H1 (cell line): ENCODE measurements at regions not wholly inside any gene's neighbourhood (a gene's known extent, or its start where the extent isn't known, plus 50 kb on each side); places are given as distances from the start of the nearest gene placed in this dataset.

Experiments
- CTCF ChIA-PET: fragments of 300-600 bp; sonication (Branson Sonifier 250); formaldehyde crosslinking; loops from one replicate; lab custom pipeline; 2021; ENCODE audit not compliant: partially characterized antibody; lab: Charles Lee
- POLR2A ChIA-PET: fragments of 300-600 bp; sonication (Branson Sonifier 250); formaldehyde crosslinking; loops from one replicate; lab custom pipeline; 2021; ENCODE audit warnings: inconsistent platforms; ENCODE audit not compliant: partially characterized antibody; lab: Charles Lee
- DNase-seq, 2 experiments: peaks; one replicate each; pipeline versions ENCODE4 v3.0.0 to v3.0.0-alpha.2; 2010 to 2022; ENCODE audit warnings: low spot score in 2 of 2, low read depth in 1 of 2, mixed read lengths in 1 of 2
- FAIRE-seq: peaks from 2 replicates; lab custom pipeline; 2011; peaks lifted over from hg19 to GRCh38; lab: Jason Lieb, UNC
- H2AFZ ChIP-seq: 2 replicates; pipeline ENCODE4 v1.8.1; 2012; ENCODE audit warnings: low read length, inconsistent platforms
- H2AK5ac ChIP-seq: 2 replicates; pipeline ENCODE4 v1.6.1; 2013; ENCODE audit warnings: low read depth, low read length
- H2BK120ac ChIP-seq: replicated peaks from 2 replicates; pipeline ENCODE3; 2013; ENCODE audit warnings: low read depth, low read length, inconsistent platforms
- H2BK12ac ChIP-seq: 2 replicates; pipeline ENCODE4 v1.6.1; 2013; ENCODE audit warnings: low read depth, low read length
- H2BK15ac ChIP-seq: 2 replicates; pipeline ENCODE4 v1.6.1; 2013; ENCODE audit warnings: low read length
- H2BK20ac ChIP-seq: 2 replicates; pipeline ENCODE4 v1.6.1; 2013; ENCODE audit warnings: low read length
- H2BK5ac ChIP-seq: 2 replicates; pipeline ENCODE4 v1.6.1; 2013; ENCODE audit warnings: low read depth, low read length
- H3K14ac ChIP-seq: 2 replicates; pipeline ENCODE4 v1.6.1; 2013; ENCODE audit warnings: inconsistent platforms; ENCODE audit not compliant: insufficient read length
- H3K18ac ChIP-seq: 2 replicates; pipeline ENCODE4 v1.6.1; 2013; ENCODE audit warnings: low read length; ENCODE audit errors: extremely low read depth
- H3K23ac ChIP-seq: 2 replicates; pipeline ENCODE4 v1.6.1; 2013; ENCODE audit warnings: inconsistent platforms; ENCODE audit not compliant: insufficient read length
- H3K23me2 ChIP-seq: 2 replicates; pipeline ENCODE4 v1.6.1; 2013; ENCODE audit warnings: low read depth, low read length
- H3K27ac ChIP-seq: 2 replicates; pipeline ENCODE4 v1.6.1; 2011; ENCODE audit warnings: low read depth, low read length, inconsistent platforms
- H3K27me3 ChIP-seq, 4 experiments: replicated peaks in 1 of 4; 1 replicate in 1 of 4; 2 replicates in 3 of 4; pipeline versions ENCODE4 v1.6.1 to v1.8.1; 2011 to 2013; ENCODE audit warnings: low read length in 3 of 4, mild to moderate bottlenecking in 3 of 4, inconsistent platforms in 2 of 4, mixed read lengths in 2 of 4, moderate library complexity in 1 of 4; ENCODE audit not compliant: control insufficient read depth in 3 of 4, insufficient read depth in 3 of 4; ENCODE audit errors: extremely low read depth in 1 of 4
- H3K36me3 ChIP-seq, 4 experiments: 2 replicates each; pipeline versions ENCODE4 v1.6.1 to v1.8.1; 2011 to 2013; ENCODE audit warnings: mild to moderate bottlenecking in 4 of 4, low read length in 3 of 4, moderate library complexity in 2 of 4, control low read depth in 1 of 4, inconsistent platforms in 1 of 4; ENCODE audit not compliant: insufficient read depth in 4 of 4, control insufficient read depth in 2 of 4
- H3K4ac ChIP-seq: replicated peaks from 2 replicates; pipeline ENCODE3; 2013; ENCODE audit warnings: low read length, low read depth, mixed read lengths, inconsistent platforms; ENCODE audit not compliant: insufficient read length
- H3K4me1 ChIP-seq, 4 experiments: replicated peaks in 1 of 4; 1 replicate in 1 of 4; 2 replicates in 3 of 4; pipeline versions ENCODE4 v1.6.1 to v1.8.1; 2011 to 2013; ENCODE audit warnings: low read length in 3 of 4, inconsistent platforms in 2 of 4, mixed read lengths in 1 of 4; ENCODE audit not compliant: insufficient read depth in 4 of 4, control insufficient read depth in 3 of 4
- H3K4me2 ChIP-seq, 2 experiments: 2 replicates each; pipeline versions ENCODE4 v1.6.1 to v1.8.1; 2011 to 2013; ENCODE audit warnings: low read depth in 2 of 2, low read length in 2 of 2, control low read depth in 1 of 2, inconsistent platforms in 1 of 2, mild to moderate bottlenecking in 1 of 2; ENCODE audit not compliant: insufficient read depth in 1 of 2
- H3K4me3 ChIP-seq, 4 experiments: fragments of 200-600, 300-600 bp in 1 of 4; sonication (generic), shearing (Covaris generic), sonication (Bioruptor Twin) in 1 of 4; 2 replicates each; pipeline versions ENCODE4 v1.5.1 to v1.8.1; 2011 to 2016; ENCODE audit warnings: low read length in 4 of 4, low read depth in 3 of 4, control low read depth in 2 of 4, inconsistent platforms in 2 of 4, mild to moderate bottlenecking in 2 of 4, mixed read lengths in 1 of 4, moderate library complexity in 1 of 4; ENCODE audit not compliant: insufficient read depth in 2 of 4; ENCODE audit errors: extremely low read depth in 1 of 4
- H3K56ac ChIP-seq: replicated peaks from 2 replicates; pipeline ENCODE3; 2013; ENCODE audit warnings: low read depth, mild to moderate bottlenecking, mixed read lengths, low read length, inconsistent platforms; ENCODE audit not compliant: insufficient read length
- H3K79me1 ChIP-seq: 2 replicates; pipeline ENCODE4 v1.6.1; 2013; ENCODE audit warnings: low read depth, low read length, control low read depth
- H3K79me2 ChIP-seq, 2 experiments: 2 replicates each; pipeline versions ENCODE4 v1.6.1 to v1.8.1; 2012 to 2013; ENCODE audit warnings: low read length in 2 of 2, mild to moderate bottlenecking in 2 of 2, inconsistent platforms in 1 of 2; ENCODE audit not compliant: insufficient read depth in 2 of 2, control insufficient read depth in 1 of 2
- H3K9ac ChIP-seq, 4 experiments: replicated peaks in 1 of 4; 1 replicate in 1 of 4; 2 replicates in 3 of 4; pipeline versions ENCODE4 v1.6.1 to v1.8.1; 2011 to 2013; ENCODE audit warnings: low read depth in 3 of 4, low read length in 3 of 4, control low read depth in 2 of 4, mild to moderate bottlenecking in 2 of 4, moderate library complexity in 2 of 4, inconsistent platforms in 1 of 4; ENCODE audit errors: extremely low read depth in 1 of 4
- H3K9me3 ChIP-seq, 2 experiments: 2 replicates each; pipeline versions ENCODE4 v1.6.1 to v1.8.1; 2012 to 2013; ENCODE audit warnings: mild to moderate bottlenecking in 2 of 2, moderate library complexity in 2 of 2, control low read depth in 1 of 2, inconsistent platforms in 1 of 2, low read depth in 1 of 2, low read length in 1 of 2, mixed read lengths in 1 of 2; ENCODE audit not compliant: insufficient read depth in 2 of 2
- H4K20me1 ChIP-seq, 2 experiments: replicated peaks in 1 of 2; 2 replicates each; pipeline versions ENCODE3 to v1.8.1; 2011 to 2013; ENCODE audit warnings: inconsistent platforms in 2 of 2, low read length in 2 of 2, mild to moderate bottlenecking in 1 of 2; ENCODE audit not compliant: insufficient read depth in 2 of 2, control insufficient read depth in 1 of 2
- H4K5ac ChIP-seq: 2 replicates; pipeline ENCODE4 v1.6.1; 2013; ENCODE audit warnings: low read length, low read depth, mixed read lengths, inconsistent platforms; ENCODE audit not compliant: insufficient read length
- H4K8ac ChIP-seq: 2 replicates; pipeline ENCODE4 v1.8.0; 2013; ENCODE audit warnings: mild to moderate bottlenecking, moderate library complexity, low read length, inconsistent platforms; ENCODE audit not compliant: insufficient read depth; ENCODE audit errors: extremely low read depth
- H4K91ac ChIP-seq: replicated peaks from 2 replicates; pipeline ENCODE3; 2013; ENCODE audit warnings: low read length, mixed read lengths, inconsistent platforms; ENCODE audit not compliant: insufficient read length
- BCL11A ChIP-seq, 2 experiments: IDR thresholded peaks; one replicate each; pipeline ENCODE4 v1.6.1; 2011; ENCODE audit warnings: low read depth in 2 of 2, low read length in 2 of 2, mild to moderate bottlenecking in 2 of 2
- CHD1 ChIP-seq: IDR thresholded peaks from 2 replicates; pipeline ENCODE4 v1.6.1; 2012; ENCODE audit warnings: low read depth, low read length, improper control_type of control experiment
- CREB1 ChIP-seq: IDR thresholded peaks from 2 replicates; pipeline ENCODE4 v1.6.1; 2012; ENCODE audit warnings: inconsistent platforms
- CTBP2 ChIP-seq: IDR thresholded peaks from 2 replicates; pipeline ENCODE4 v1.7.0; 2011; ENCODE audit warnings: borderline replicate concordance, mild to moderate bottlenecking, moderate library complexity, mixed read lengths, low read length; ENCODE audit not compliant: insufficient read depth, insufficient read length
- EZH2 ChIP-seq: fragments of 200-600 bp; sonication (generic); IDR thresholded peaks from 2 replicates; pipeline ENCODE4 v1.7.1; 2012; ENCODE audit warnings: low read depth, mild to moderate bottlenecking, moderate library complexity, low read length, inconsistent platforms; ENCODE audit not compliant: severe bottlenecking
- FOSL1 ChIP-seq: IDR thresholded peaks from 2 replicates; pipeline ENCODE4 v1.6.1; 2011; ENCODE audit warnings: mild to moderate bottlenecking, low read depth, low read length, moderate library complexity; ENCODE audit not compliant: insufficient read depth
- JUND ChIP-seq: IDR thresholded peaks from 2 replicates; pipeline ENCODE4 v1.6.1; 2011; ENCODE audit warnings: mild to moderate bottlenecking, improper control_type of control experiment, low read length
- KDM5A ChIP-seq: fragments of 200-600 bp; IDR thresholded peaks from 2 replicates; pipeline ENCODE4 v1.7.1; 2012; ENCODE audit warnings: mild to moderate bottlenecking, low read length, inconsistent platforms, mixed read lengths
- RAD21 ChIP-seq, 2 experiments: IDR thresholded peaks in 1 of 2; conservative IDR thresholded peaks in 1 of 2; 2 replicates each; pipeline ENCODE4 v1.6.1; 2011; ENCODE audit warnings: low read depth in 2 of 2, low read length in 2 of 2, improper control_type of control experiment in 1 of 2, inconsistent platforms in 1 of 2, mild to moderate bottlenecking in 1 of 2, moderate library complexity in 1 of 2
- RBBP5 ChIP-seq: IDR thresholded peaks from 2 replicates; pipeline ENCODE4 v1.7.1; 2012; ENCODE audit warnings: low read depth, mild to moderate bottlenecking, inconsistent platforms, low read length, moderate library complexity, borderline replicate concordance
- SAP30 ChIP-seq: fragments of 300-600 bp; sonication (generic); IDR thresholded peaks from 2 replicates; pipeline ENCODE4 v1.7.1; 2012; ENCODE audit warnings: low read length, moderate library complexity, mild to moderate bottlenecking, inconsistent platforms; ENCODE audit not compliant: insufficient read depth, insufficient replicate concordance
- SP2 ChIP-seq: IDR thresholded peaks from 2 replicates; pipeline ENCODE4 v1.6.1; 2012; ENCODE audit warnings: mild to moderate bottlenecking, low read length, inconsistent platforms
- TBP ChIP-seq: IDR thresholded peaks from 2 replicates; pipeline ENCODE4 v1.6.1; 2011; ENCODE audit warnings: low read depth, low read length, improper control_type of control experiment
- TCF12 ChIP-seq: IDR thresholded peaks from 2 replicates; pipeline ENCODE4 v1.6.1; 2011; ENCODE audit warnings: low read depth, mild to moderate bottlenecking, low read length
- WGBS, 2 experiments: shearing (Covaris generic) in 1 of 2; methylation state at CpG; one replicate each; pipeline versions ENCODE4 v1.1.6 to v1.1.7; 2013 to 2015; ENCODE audit warnings: low lambda C conversion rate in 2 of 2, mixed read lengths in 2 of 2, inconsistent platforms in 1 of 2, low coverage in 1 of 2, missing lambda C conversion rate in 1 of 2; ENCODE audit not compliant: insufficient replicate concordance in 2 of 2, insufficient coverage in 1 of 2, insufficient read length in 1 of 2; ENCODE audit errors: extremely low coverage in 1 of 2, missing lambda C conversion rate in 1 of 2; 5-methylcytosine and 5-hydroxymethylcytosine counted together
- TF ChIP-seq, protein P1 (sequence below): IDR thresholded peaks from 2 replicates; pipeline ENCODE4 v1.6.1; 2012; ENCODE audit warnings: inconsistent platforms

DNA sequence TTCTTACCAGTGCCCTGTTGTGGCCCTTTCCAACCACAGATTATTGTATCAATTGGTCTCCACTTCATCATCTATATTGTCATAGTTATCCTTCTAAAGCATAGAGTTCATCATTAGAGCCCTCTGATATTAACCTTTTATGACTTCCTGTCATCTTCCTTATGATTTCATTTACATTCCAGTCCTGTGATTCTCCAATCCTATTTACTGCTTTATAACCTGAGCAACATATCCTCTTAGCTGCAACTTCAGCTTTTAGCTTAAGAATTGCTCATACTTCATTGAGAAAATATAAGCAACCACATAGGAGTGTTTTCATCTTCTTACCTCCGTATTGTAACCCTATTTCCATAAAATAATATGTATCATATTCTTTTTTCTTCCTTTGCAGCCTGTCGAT lies 252.6 kb upstream of the CENPE start:
- Histone ChIP-seq H4K91ac (no peak overlapping the region), H4K8ac (no peak overlapping the region), H3K23ac (no peak overlapping the region), H3K36me3 (no peaks in the 10 kb centered on the region), H3K9ac (no peak overlapping the region), H3K56ac (no peak overlapping the region), H2BK20ac (no peak overlapping the region), H2BK15ac (no peak overlapping the region), H3K18ac (no peak overlapping the region), H2AFZ (no peak overlapping the region), H4K20me1 (no peaks in the 10 kb centered on the region), H3K4me2 (no peak overlapping the region), H2AK5ac (no peak overlapping the region), H3K23me2 (no peaks in the 10 kb centered on the region), H2BK5ac (no peak overlapping the region), H2BK12ac (no peak overlapping the region), H3K4me1 (no peaks in the 10 kb centered on the region), H3K27ac (no peak overlapping the region), H3K79me1 (no peaks in the 10 kb centered on the region), H3K4me3 (no peak overlapping the region), H3K4ac (no peak overlapping the region), H3K14ac (no peak overlapping the region), H3K27me3 (no peaks in the 10 kb centered on the region), H3K9me3 (no peaks in the 10 kb centered on the region), H3K79me2 (no peaks in the 10 kb centered on the region), H4K5ac (no peak overlapping the region), H2BK120ac (no peak overlapping the region)
- WGBS, 2 experiments = 82% methylated on average over 2 of the region's 2 CpGs; no CpG with 5 or more reads in 1 of the 2 experiments
- ChIA-PET CTCF (no interaction called here), POLR2A (no interaction called here)
- no peak for DNase-seq
- no peak for FAIRE-seq
- TF ChIP-seq SAP30 = no peak
- TF ChIP-seq CREB1 = no peak
- no peak for TF ChIP-seq BCL11A (IDR thresholded peaks at IDR 0.05; ENCODE audit: low read depth in 2 of 2, low read length in 2 of 2)
- TF ChIP-seq KDM5A = no peak
- TF ChIP-seq RAD21 (IDR thresholded peaks at IDR 0.05 in 1 of 2, conservative IDR thresholded peaks at IDR 0.05 in 1 of 2; ENCODE audit: low read depth in 2 of 2, low read length in 2 of 2) = no peak
- no peak for TF ChIP-seq EZH2
- TF ChIP-seq SP2 = no peak
- TF ChIP-seq, protein P1, sequence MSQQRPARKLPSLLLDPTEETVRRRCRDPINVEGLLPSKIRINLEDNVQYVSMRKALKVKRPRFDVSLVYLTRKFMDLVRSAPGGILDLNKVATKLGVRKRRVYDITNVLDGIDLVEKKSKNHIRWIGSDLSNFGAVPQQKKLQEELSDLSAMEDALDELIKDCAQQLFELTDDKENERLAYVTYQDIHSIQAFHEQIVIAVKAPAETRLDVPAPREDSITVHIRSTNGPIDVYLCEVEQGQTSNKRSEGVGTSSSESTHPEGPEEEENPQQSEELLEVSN = no peak
- TF ChIP-seq TCF12 = no peak
- TF ChIP-seq FOSL1 = no peak
- no peak for TF ChIP-seq CHD1
- no peak for TF ChIP-seq TBP
- no peak for TF ChIP-seq RBBP5
- no peak for TF ChIP-seq CTBP2
- no peak for TF ChIP-seq JUND
